ENCODE measurements at regions not wholly inside any gene's neighbourhood (a gene's known extent, or its start where the extent isn't known, plus 50 kb on each side); places are given as distances from the start of the nearest gene placed in this dataset.
"Not testable (repeated sequence)": the region's sequence is repeated elsewhere in the genome, so short reads cannot be mapped to it uniquely, and the experiment has no call there.

DNA sequence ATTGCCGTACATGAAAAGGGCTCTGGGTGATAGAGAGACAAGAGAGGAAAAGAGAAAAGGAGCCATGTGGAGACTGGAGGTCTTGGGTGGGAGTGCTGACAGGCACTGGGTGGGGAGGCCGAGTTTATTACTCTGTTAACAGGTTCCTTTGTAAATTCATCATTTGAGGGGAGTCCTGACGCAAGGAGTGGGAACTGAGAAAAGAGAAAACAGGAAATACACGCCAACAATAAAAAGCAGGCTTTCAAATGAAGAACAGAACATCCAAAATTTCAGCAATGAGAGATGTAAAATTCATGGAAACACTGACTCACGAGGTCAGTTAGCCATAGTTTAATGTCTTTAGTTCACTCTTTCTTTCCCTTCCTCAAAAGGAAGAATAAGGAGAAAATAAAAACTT lies 342.8 kb downstream of the TMEM167A start:
- H3K27ac Mint-ChIP-seq = no peak overlapping the region
- intact Hi-C loops (cut with micrococcal nuclease) = no loop called here

DNA sequence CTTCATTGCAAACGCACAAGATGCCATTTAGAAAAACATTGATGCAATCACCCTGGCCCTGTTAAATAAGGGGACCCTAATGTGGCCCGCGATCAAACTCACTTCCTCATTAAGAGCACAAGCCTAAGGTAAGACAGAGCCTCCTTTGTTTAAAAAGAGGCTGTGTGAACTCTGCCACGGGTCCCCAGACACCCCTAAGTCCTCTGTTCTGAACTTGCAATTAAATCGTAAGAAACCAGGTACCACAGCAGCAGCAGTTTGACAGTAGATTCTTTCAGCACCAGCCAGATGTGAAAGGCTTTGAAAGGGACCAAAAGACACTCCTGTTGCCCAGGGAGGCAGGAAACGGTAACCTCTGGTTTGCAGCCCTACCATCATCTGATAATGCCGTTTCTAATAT lies 346.3 kb downstream of the TMEM167A start:
- Mint-ChIP-seq H3K9me3 (peaks cover 4% of the 10 kb centered on the region), H3K36me3 (ENCODE audit: low read depth) (no peaks in the 10 kb centered on the region), H3K27me3 (ENCODE audit: low read depth) (peaks cover 2% of the 10 kb centered on the region), H3K27ac (no peak overlapping the region), H3K4me1 (ENCODE audit: low read depth) (peaks cover 7% of the 10 kb centered on the region), H3K4me3 (ENCODE audit: low read depth) (no peak overlapping the region)
- no peak for DNase-seq (ENCODE audit: low spot score)
- intact Hi-C loops (cut with micrococcal nuclease) = no loop called here

More for the DNA sequence above, 342.8 kb downstream of the TMEM167A start:
- H3K27me3 Mint-ChIP-seq (ENCODE audit: low read depth) = peaks cover 2% of the 10 kb centered on the region
- H3K9me3 Mint-ChIP-seq = no peaks in the 10 kb centered on the region
- H3K4me3 Mint-ChIP-seq (ENCODE audit: low read depth) = no peak overlapping the region
- no peak for DNase-seq (ENCODE audit: low spot score)
- H3K36me3 Mint-ChIP-seq (ENCODE audit: low read depth) = no peaks in the 10 kb centered on the region
- H3K4me1 Mint-ChIP-seq (ENCODE audit: low read depth) = peaks cover 4% of the 10 kb centered on the region

DNA sequence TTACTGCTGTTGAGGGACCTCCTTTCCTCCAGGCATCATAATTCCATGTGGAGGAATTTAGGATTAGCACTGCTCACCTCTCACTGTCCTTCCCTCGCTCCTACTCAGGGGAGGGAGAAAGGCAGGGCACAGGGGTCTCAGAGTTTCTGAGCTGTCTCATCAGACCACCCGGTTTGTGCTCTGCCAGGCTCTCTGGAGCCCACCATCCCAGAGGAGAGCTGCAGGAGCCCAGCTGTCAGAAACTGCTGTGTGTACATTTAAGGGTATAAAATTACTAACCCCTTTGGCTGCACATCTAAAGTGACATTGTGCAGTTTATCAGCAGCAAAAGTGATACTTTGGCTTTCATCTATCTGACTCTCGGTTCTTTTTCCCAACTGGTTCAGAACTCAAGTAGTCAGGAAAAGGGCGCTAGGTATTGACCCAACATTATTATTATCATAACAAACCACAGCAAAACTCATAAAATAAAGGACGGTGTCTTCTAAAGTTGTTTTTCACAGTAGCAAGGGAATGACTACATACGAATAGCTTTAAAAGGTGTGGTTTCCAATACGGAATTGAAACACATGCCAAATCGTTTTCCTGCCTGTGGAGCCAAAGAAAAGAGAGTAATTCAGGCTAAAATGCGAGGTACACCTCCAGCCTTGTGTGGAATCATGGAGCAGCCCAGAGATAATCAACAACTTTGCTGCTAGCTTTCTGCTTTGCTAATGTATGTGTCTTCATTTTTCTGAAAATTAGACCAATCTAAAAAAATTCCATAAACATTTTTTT lies 348.1 kb downstream of the TMEM167A start:
- intact Hi-C loops (cut with micrococcal nuclease) = no loop called here
- peaks cover 4% of the 10 kb centered on the region for H3K9me3 Mint-ChIP-seq
- peaks cover 3% of the 10 kb centered on the region for H3K4me1 Mint-ChIP-seq (ENCODE audit: low read depth)
- H3K36me3 Mint-ChIP-seq (ENCODE audit: low read depth) = no peaks in the 10 kb centered on the region
- H3K27ac Mint-ChIP-seq = no peak overlapping the region
- H3K4me3 Mint-ChIP-seq (ENCODE audit: low read depth) = no peak overlapping the region
- peaks cover 2% of the 10 kb centered on the region for H3K27me3 Mint-ChIP-seq (ENCODE audit: low read depth)
- no peak for DNase-seq (ENCODE audit: low spot score)

DNA sequence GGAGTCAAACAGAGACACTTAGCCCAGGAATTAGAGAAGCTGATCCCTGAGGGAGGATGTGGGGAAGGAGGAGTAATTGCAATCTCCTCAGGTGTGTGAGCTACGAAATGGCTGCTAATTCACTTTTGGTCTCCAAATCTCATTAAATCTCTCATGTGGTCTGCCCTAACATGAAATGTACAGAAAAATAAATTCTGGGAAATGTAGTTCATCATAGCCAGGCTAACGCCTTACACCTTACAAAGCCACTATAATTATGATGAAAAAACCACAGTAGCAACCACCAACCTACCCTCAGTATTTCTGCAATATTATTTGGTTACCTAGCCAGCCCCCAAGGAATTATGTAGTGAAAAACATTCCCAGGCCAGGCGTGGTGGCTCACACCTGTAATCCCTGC lies 354.0 kb downstream of the TMEM167A start:
- H3K27ac Mint-ChIP-seq = no peak overlapping the region
- no peak overlapping the region for H3K4me3 Mint-ChIP-seq (ENCODE audit: low read depth)
- intact Hi-C loops (cut with micrococcal nuclease) = no loop called here
- no peaks in the 10 kb centered on the region for H3K36me3 Mint-ChIP-seq (ENCODE audit: low read depth)
- H3K27me3 Mint-ChIP-seq (ENCODE audit: low read depth) = peaks cover 2% of the 10 kb centered on the region
- peaks cover 4% of the 10 kb centered on the region for H3K9me3 Mint-ChIP-seq
- no peak for DNase-seq (ENCODE audit: low spot score)
- peaks cover 4% of the 10 kb centered on the region for H3K4me1 Mint-ChIP-seq (ENCODE audit: low read depth)

DNA sequence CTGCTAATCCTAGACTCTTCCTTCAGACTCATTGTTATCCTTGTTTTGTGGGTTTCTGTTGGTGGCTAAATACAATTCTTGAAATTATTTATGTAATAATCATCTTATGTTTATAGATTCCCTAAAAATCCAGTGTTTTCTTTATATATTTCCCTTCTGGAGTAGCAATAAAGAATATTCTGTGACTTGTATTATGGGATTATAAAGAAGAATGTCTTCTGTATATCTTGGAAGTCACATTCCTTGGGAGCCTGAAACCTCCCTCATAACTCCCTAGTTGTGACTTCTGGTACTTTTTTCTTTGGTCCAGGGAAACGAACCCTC lies 356.1 kb downstream of the TMEM167A start:
- Mint-ChIP-seq H3K4me3 (ENCODE audit: low read depth) (no peak overlapping the region), H3K27me3 (ENCODE audit: low read depth) (peaks cover 2% of the 10 kb centered on the region), H3K9me3 (no peaks in the 10 kb centered on the region), H3K36me3 (ENCODE audit: low read depth) (no peaks in the 10 kb centered on the region), H3K4me1 (ENCODE audit: low read depth) (peaks cover 1% of the 10 kb centered on the region), H3K27ac (no peak overlapping the region)
- no peak for DNase-seq (ENCODE audit: low spot score)
- intact Hi-C loops (cut with micrococcal nuclease) = no loop called here

DNA sequence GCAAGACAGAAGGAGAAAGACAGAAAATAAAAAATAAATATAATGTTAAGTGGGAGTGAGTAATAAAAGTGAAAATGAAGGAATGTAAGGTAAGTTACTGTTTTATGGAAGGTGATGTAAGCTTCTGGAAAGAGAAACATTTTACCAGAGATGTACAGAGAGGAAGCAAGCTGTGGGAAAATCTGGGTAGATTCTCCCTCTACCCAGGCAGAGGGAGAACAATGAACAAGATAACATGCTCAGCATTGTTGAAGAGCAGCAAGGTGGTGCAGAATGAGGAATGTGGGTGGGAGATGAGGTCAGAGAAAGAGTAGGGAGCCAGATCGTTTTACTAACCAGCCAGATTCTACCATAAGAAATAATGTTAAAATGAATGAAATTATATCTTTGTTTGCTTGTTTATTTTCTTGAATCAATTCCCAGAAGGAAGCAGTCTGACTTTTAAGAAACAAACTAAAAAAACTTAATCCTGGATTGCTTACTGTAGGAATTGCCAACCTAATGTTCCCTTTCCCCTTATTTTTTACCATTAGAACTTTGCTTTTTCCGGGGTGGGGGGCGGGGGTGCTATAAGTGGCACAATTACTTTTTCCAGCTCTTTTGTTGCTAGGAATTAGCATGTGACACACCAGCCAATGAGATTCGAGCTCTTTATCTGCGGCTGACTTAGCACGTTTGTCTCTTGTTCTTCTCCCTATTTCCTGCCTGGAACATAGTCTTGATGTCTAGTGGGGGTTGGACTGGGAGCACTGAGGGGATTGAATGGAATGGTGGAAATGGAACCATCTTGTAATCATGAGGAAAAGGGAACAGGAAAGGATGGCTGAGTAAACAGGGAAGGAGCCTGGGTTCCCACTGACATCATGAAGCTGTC lies 356.7 kb downstream of the TMEM167A start:
- Mint-ChIP-seq H3K9me3 (no peaks in the 10 kb centered on the region), H3K27me3 (ENCODE audit: low read depth) (peaks cover 2% of the 10 kb centered on the region), H3K27ac (no peak overlapping the region), H3K4me3 (ENCODE audit: low read depth) (no peak overlapping the region), H3K36me3 (ENCODE audit: low read depth) (no peaks in the 10 kb centered on the region), H3K4me1 (ENCODE audit: low read depth) (peaks cover 1% of the 10 kb centered on the region)
- no peak for DNase-seq (ENCODE audit: low spot score)
- intact Hi-C loops (cut with micrococcal nuclease) = no loop called here

DNA sequence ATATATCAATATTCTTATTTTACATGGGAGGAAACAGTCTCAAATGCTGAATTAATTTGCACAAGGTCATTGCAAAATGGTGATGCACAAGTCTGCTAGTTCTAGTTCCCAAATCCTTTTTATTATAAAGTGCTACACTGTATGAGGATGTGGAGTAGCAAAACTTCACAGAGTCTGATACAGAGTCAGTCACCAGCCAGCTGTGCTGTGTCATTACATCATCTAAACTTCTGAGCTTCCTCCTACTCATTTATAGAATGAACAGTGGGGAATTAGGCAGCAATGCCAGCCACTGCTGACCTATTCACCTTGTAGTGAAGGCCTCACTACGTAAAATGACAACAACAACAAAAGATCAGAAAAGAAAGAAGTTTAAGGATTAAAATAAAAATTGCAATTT lies 357.8 kb downstream of the TMEM167A start:
- H3K27ac Mint-ChIP-seq = no peak overlapping the region

DNA sequence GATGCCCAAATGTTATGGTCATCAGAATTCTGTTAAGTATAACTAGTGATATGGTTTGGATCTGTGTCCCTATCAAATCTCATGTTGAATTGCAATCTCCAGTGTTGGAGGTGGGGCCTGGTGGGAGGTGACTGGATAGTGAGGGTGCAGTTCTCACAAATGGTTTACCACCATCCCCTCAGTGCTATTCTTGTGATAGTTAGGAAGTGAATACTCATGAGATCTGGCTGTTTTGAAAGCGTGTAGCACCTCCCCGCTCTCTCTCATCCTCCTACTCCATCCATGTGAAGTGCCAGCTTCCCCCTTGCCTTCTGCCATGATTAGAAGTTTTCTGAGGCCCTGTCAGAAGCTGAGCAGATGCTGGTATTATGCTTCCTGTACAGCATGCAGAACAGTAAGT lies 359.5 kb downstream of the TMEM167A start:
- intact Hi-C loops (cut with micrococcal nuclease) = no loop called here
- H3K27ac Mint-ChIP-seq = no peak overlapping the region
- no peaks in the 10 kb centered on the region for H3K9me3 Mint-ChIP-seq
- H3K4me1 Mint-ChIP-seq (ENCODE audit: low read depth) = peaks cover 1% of the 10 kb centered on the region
- DNase-seq (ENCODE audit: low spot score) = no peak
- H3K36me3 Mint-ChIP-seq (ENCODE audit: low read depth) = no peaks in the 10 kb centered on the region
- no peak overlapping the region for H3K4me3 Mint-ChIP-seq (ENCODE audit: low read depth)
- peaks cover 4% of the 10 kb centered on the region for H3K27me3 Mint-ChIP-seq (ENCODE audit: low read depth)

More for the DNA sequence above, 357.8 kb downstream of the TMEM167A start:
- Mint-ChIP-seq H3K27me3 (ENCODE audit: low read depth) (peaks cover 2% of the 10 kb centered on the region), H3K36me3 (ENCODE audit: low read depth) (no peaks in the 10 kb centered on the region), H3K9me3 (no peaks in the 10 kb centered on the region), H3K4me3 (ENCODE audit: low read depth) (no peak overlapping the region), H3K4me1 (ENCODE audit: low read depth) (peaks cover 1% of the 10 kb centered on the region)
- no peak for DNase-seq (ENCODE audit: low spot score)
- intact Hi-C loops (cut with micrococcal nuclease) = no loop called here

DNA sequence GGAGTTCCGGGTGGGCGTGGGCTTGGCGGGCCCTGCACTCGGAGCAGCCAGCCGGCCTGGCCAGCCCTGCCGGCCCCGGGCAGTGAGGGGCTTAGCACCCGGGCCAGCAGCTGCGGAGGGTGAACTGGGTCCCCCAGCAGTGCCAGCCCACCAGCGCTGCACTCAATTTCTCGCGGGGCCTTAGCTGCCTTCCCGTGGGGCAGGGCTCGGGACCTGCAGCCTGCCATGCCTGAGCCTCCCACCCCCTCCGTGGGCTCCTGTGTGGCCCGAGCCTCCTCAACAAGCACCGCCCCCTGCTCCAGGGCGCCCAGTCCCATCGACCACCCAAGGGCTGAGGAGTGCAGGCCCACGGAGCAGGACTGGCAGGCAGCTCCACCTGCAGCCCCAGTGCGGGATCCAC lies 362.5 kb downstream of the TMEM167A start:
- intact Hi-C loops (cut with micrococcal nuclease); H3K27me3 Mint-ChIP-seq (ENCODE audit: low read depth); H3K4me1 Mint-ChIP-seq (ENCODE audit: low read depth); H3K27ac Mint-ChIP-seq; H3K9me3 Mint-ChIP-seq; DNase-seq (ENCODE audit: low spot score); H3K4me3 Mint-ChIP-seq (ENCODE audit: low read depth); H3K36me3 Mint-ChIP-seq (ENCODE audit: low read depth): not testable (repeated sequence)

DNA sequence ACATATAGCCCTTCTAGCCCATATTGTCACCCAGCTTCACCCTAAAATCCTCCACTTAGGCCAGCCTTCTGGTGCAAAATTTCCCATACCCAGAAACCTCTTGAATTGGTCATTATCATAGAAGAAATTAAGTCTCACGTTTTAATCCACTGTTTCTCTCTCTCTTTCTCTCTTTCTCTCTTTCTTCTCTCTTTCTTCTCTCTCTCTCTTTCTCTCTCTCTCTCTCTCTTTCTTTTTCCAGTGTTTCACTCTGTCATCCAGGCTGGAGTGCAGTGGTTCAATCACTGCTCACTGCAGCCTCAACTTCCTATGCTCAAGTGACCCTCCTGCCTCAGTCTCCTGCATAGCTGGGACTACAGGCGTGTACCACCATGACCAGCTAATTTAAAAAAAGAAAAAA lies 363.4 kb downstream of the TMEM167A start:
- H3K27ac Mint-ChIP-seq = no peak overlapping the region
- H3K4me1 Mint-ChIP-seq (ENCODE audit: low read depth) = no peaks in the 10 kb centered on the region
- H3K4me3 Mint-ChIP-seq (ENCODE audit: low read depth) = no peak overlapping the region
- peaks cover 5% of the 10 kb centered on the region for H3K27me3 Mint-ChIP-seq (ENCODE audit: low read depth)
- intact Hi-C loops (cut with micrococcal nuclease) = no loop called here
- DNase-seq (ENCODE audit: low spot score) = no peak
- H3K9me3 Mint-ChIP-seq = no peaks in the 10 kb centered on the region
- H3K36me3 Mint-ChIP-seq (ENCODE audit: low read depth) = no peaks in the 10 kb centered on the region

DNA sequence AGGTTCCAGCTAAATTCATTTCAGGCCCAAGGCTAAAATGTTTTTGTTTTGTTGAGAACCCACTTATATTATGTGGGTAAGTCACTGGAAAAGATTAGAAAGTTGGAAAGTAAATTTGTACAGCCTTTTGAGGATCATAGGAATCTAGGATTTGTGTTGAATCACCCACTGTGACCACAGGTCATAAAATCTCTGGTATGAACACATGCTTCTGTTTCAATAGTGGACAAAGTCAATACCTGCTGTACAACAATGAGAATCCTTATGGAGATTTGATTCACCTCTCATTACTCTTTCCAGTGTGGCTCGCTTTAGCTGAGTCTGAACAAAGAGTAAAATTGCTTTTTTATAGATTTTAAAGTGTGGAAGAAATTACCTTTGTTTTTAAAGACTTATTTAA lies 369.5 kb downstream of the TMEM167A start:
- DNase-seq (ENCODE audit: low spot score) = no peak
- Mint-ChIP-seq H3K27me3 (ENCODE audit: low read depth) (peaks cover 14% of the 10 kb centered on the region), H3K27ac (no peak overlapping the region), H3K4me1 (ENCODE audit: low read depth) (no peaks in the 10 kb centered on the region), H3K4me3 (ENCODE audit: low read depth) (no peak overlapping the region), H3K36me3 (ENCODE audit: low read depth) (no peaks in the 10 kb centered on the region), H3K9me3 (no peaks in the 10 kb centered on the region)
- intact Hi-C loops (cut with micrococcal nuclease) = no loop called here

DNA sequence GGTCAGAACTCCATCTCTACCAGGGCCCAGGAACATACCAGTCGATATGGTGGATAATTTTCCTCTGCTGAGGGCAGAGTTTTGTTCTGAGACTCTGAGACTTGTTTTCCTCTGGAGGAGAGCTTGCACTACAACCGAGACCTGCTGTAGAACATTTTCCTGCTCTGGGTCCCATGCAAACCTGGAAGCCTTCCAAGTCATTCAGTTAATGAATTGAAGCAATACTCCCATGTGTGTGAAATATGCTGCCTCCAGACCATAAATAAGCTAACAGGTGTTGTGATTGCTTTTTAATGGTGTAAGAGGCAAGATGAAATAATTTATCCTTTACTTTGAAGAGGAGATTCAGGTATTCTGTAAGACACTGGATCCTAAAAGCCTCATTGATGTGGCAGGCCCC lies 372.8 kb downstream of the TMEM167A start:
- no peak overlapping the region for H3K27ac Mint-ChIP-seq
- intact Hi-C loops (cut with micrococcal nuclease) = no loop called here
- H3K27me3 Mint-ChIP-seq (ENCODE audit: low read depth) = peaks cover 15% of the 10 kb centered on the region
- DNase-seq (ENCODE audit: low spot score) = no peak
- no peak overlapping the region for H3K4me3 Mint-ChIP-seq (ENCODE audit: low read depth)
- H3K36me3 Mint-ChIP-seq (ENCODE audit: low read depth) = no peaks in the 10 kb centered on the region
- H3K9me3 Mint-ChIP-seq = no peaks in the 10 kb centered on the region
- H3K4me1 Mint-ChIP-seq (ENCODE audit: low read depth) = no peaks in the 10 kb centered on the region

DNA sequence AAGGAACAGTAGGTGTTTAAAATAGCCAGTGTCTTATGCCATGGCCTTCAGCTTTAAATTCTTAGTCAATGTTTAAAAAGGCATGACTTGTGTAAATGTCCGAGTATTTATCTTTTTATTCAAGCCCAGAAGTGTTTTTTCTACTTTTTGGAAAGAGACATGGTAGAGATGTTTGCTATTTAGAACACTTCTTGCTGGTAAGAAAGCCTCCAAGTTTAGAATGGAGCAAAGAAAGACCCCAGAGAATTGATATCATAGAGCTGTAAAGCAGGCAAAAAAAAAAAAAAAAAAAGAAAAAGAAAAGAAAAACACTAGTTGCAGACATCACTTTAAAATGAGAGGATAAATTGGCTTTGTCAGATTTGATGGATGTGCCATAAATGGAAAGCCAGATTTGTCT lies 375.1 kb downstream of the TMEM167A start:
- no peak for DNase-seq (ENCODE audit: low spot score)
- Mint-ChIP-seq H3K27me3 (ENCODE audit: low read depth) (peaks cover 17% of the 10 kb centered on the region), H3K36me3 (ENCODE audit: low read depth) (no peaks in the 10 kb centered on the region), H3K9me3 (no peaks in the 10 kb centered on the region), H3K4me1 (ENCODE audit: low read depth) (no peaks in the 10 kb centered on the region), H3K4me3 (ENCODE audit: low read depth) (no peak overlapping the region), H3K27ac (no peak overlapping the region)
- intact Hi-C loops (cut with micrococcal nuclease) = no loop called here
